WTC11 (cell line): ENCODE measurements at regions not wholly inside any gene's neighbourhood (a gene's known extent, or its start where the extent isn't known, plus 50 kb on each side); places are given as distances from the start of the nearest gene placed in this dataset.

Experiments
- ATAC-seq: fragments of 200-7000 bp; cut with Tn5 transposase; 2 replicates; pipeline ENCODE4 v1.10.0; 2021; ENCODE audit warnings: mild to moderate bottlenecking, moderate library complexity
- CTCF ChIA-PET: fragments of 300-600 bp; sonication (Branson Sonifier 250); formaldehyde crosslinking; loops from one replicate; lab custom pipeline; 2021; ENCODE audit warnings: antibody characterized with exemption; lab: Charles Lee
- POLR2A ChIA-PET: fragments of 350-600 bp; sonication (Branson Sonifier 250); formaldehyde crosslinking; loops from one replicate; lab custom pipeline; 2021; ENCODE audit warnings: antibody characterized with exemption; lab: Charles Lee
- DNase-seq: peaks from one replicate; pipeline ENCODE4 v3.0.0; 2021; ENCODE audit warnings: low spot score
- H3K27ac Mint-ChIP-seq: 2 replicates; pipeline ENCODE4 v1.8.0; 2021; ENCODE audit warnings: mixed read lengths
- H3K27me3 Mint-ChIP-seq: 2 replicates; pipeline ENCODE4 v1.8.0; 2021; ENCODE audit warnings: low read depth, mild to moderate bottlenecking, moderate library complexity, mixed read lengths
- H3K36me3 Mint-ChIP-seq: 2 replicates; pipeline ENCODE4 v1.8.0; 2021; ENCODE audit warnings: mixed read lengths
- H3K4me1 Mint-ChIP-seq: 2 replicates; pipeline ENCODE4 v1.8.0; 2022; ENCODE audit warnings: mixed read lengths
- H3K4me3 Mint-ChIP-seq: 2 replicates; pipeline ENCODE4 v1.8.0; 2021; ENCODE audit warnings: mild to moderate bottlenecking, moderate library complexity, mixed read lengths
- H3K9me3 Mint-ChIP-seq: 2 replicates; pipeline ENCODE4 v1.8.0; 2021; ENCODE audit warnings: mixed read lengths
- ARID4B ChIP-seq: sonication (generic); formaldehyde crosslinking; IDR thresholded peaks from 2 replicates; pipeline ENCODE4 v1.8.0; 2023; ENCODE audit warnings: missing genetic modification reagents, mild to moderate bottlenecking, borderline replicate concordance
- ATF6 ChIP-seq: sonication (generic); formaldehyde crosslinking; IDR thresholded peaks from 2 replicates; pipeline ENCODE4 v1.8.1; 2023; ENCODE audit warnings: mild to moderate bottlenecking, missing genetic modification reagents
- E2F1 ChIP-seq: sonication (generic); formaldehyde crosslinking; IDR thresholded peaks from 2 replicates; pipeline ENCODE4 v1.8.0; 2022; ENCODE audit warnings: mild to moderate bottlenecking, missing genetic modification reagents
- FOXJ3 ChIP-seq: sonication (generic); formaldehyde crosslinking; IDR thresholded peaks from 2 replicates; pipeline ENCODE4 v1.9.0; 2021; ENCODE audit warnings: missing genetic modification reagents, mild to moderate bottlenecking, borderline replicate concordance
- FOXP1 ChIP-seq: sonication (generic); formaldehyde crosslinking; IDR thresholded peaks from 2 replicates; pipeline ENCODE4 v1.8.0; 2022; ENCODE audit warnings: missing genetic modification reagents, mild to moderate bottlenecking, moderate library complexity, borderline replicate concordance
- FOXP4 ChIP-seq: sonication (generic); formaldehyde crosslinking; IDR thresholded peaks from 2 replicates; pipeline ENCODE4 v1.8.0; 2022; ENCODE audit warnings: mild to moderate bottlenecking, missing genetic modification reagents
- GRHL2 ChIP-seq: fragments of 250-450 bp; sonication (Bioruptor Pico); IDR thresholded peaks from 2 replicates; pipeline ENCODE4 v1.8.0; 2022; ENCODE audit warnings: mild to moderate bottlenecking, moderate library complexity; ENCODE audit not compliant: insufficient replicate concordance, severe bottlenecking
- IRF1 ChIP-seq: sonication (generic); formaldehyde crosslinking; IDR thresholded peaks from 2 replicates; pipeline ENCODE4 v1.8.0; 2023; ENCODE audit warnings: missing genetic modification reagents
- KAT7 ChIP-seq: sonication (generic); formaldehyde crosslinking; IDR thresholded peaks from 2 replicates; pipeline ENCODE4 v1.8.1; 2023; ENCODE audit warnings: missing genetic modification reagents, mild to moderate bottlenecking, borderline replicate concordance
- MAX ChIP-seq: sonication (generic); formaldehyde crosslinking; IDR thresholded peaks from 2 replicates; pipeline ENCODE4 v1.8.0; 2022; ENCODE audit warnings: mild to moderate bottlenecking, missing genetic modification reagents
- NFATC4 ChIP-seq: fragments of 250-450 bp; sonication (Bioruptor Pico); IDR thresholded peaks from 2 replicates; pipeline ENCODE4 v1.9.0; 2021; ENCODE audit warnings: mild to moderate bottlenecking
- OVOL2 ChIP-seq: fragments of 250-450 bp; sonication (Bioruptor Pico); IDR thresholded peaks from 2 replicates; pipeline ENCODE4 v1.9.0; 2021; ENCODE audit warnings: mild to moderate bottlenecking, borderline replicate concordance
- RORB ChIP-seq: fragments of 250-450 bp; sonication (Bioruptor Pico); IDR thresholded peaks from 2 replicates; pipeline ENCODE4 v1.9.0; 2021; ENCODE audit warnings: mild to moderate bottlenecking
- TCF7 ChIP-seq: sonication (generic); formaldehyde crosslinking; IDR thresholded peaks from 2 replicates; pipeline ENCODE4 v1.8.0; 2022; ENCODE audit warnings: mild to moderate bottlenecking, low read depth, missing genetic modification reagents, moderate library complexity
- TEAD4 ChIP-seq: sonication (generic); formaldehyde crosslinking; IDR thresholded peaks from 2 replicates; pipeline ENCODE4 v1.8.0; 2022; ENCODE audit warnings: mild to moderate bottlenecking, missing genetic modification reagents
- ZBTB43 ChIP-seq: sonication (generic); formaldehyde crosslinking; IDR thresholded peaks from 2 replicates; pipeline ENCODE4 v1.8.1; 2023; ENCODE audit warnings: mild to moderate bottlenecking, missing genetic modification reagents
- ZNF416 ChIP-seq: fragments of 250-450 bp; sonication (Bioruptor Pico); IDR thresholded peaks from 2 replicates; pipeline ENCODE4 v1.9.0; 2021; ENCODE audit warnings: mild to moderate bottlenecking, inconsistent platforms
- ZNF425 ChIP-seq: fragments of 250-450 bp; sonication (Bioruptor Pico); conservative IDR thresholded peaks from 2 replicates; pipeline ENCODE4 v1.9.0; 2021; ENCODE audit warnings: mild to moderate bottlenecking
- ZNF512 ChIP-seq: sonication (generic); formaldehyde crosslinking; IDR thresholded peaks from 2 replicates; pipeline ENCODE4 v1.8.1; 2022; ENCODE audit warnings: missing genetic modification reagents, borderline replicate concordance
- ZNF671 ChIP-seq: fragments of 250-450 bp; sonication (Bioruptor Pico); IDR thresholded peaks from 2 replicates; pipeline ENCODE4 v1.8.0; 2021; ENCODE audit warnings: mild to moderate bottlenecking

- TF ChIP-seq GRHL2 (CRISPR knock-in tag) (no peak), FOXP1 (CRISPR knock-in tag) (no peak), ARID4B (CRISPR knock-in tag) (no peak), ZNF512 (CRISPR knock-in tag) (no peak)
Measured at GRCh38 chrX:81564851-81565250, 362.9 kb downstream of the SH3BGRL start (continued).

- ChIA-PET POLR2A (no interaction called here), CTCF (no interaction called here)
- Mint-ChIP-seq H3K36me3 (no peaks in the 10 kb centered on the region), H3K27me3 (no peaks in the 10 kb centered on the region), H3K4me1 (no peaks in the 10 kb centered on the region), H3K9me3 (no peaks in the 10 kb centered on the region), H3K27ac (no peak overlapping the region), H3K4me3 (no peak overlapping the region)
- ATAC-seq: no peak
- DNase-seq: no peak
- TF ChIP-seq MAX (CRISPR knock-in tag): no peak
- TF ChIP-seq NFATC4 (CRISPR knock-in tag): no peak
- TF ChIP-seq ZNF425 (CRISPR knock-in tag): no peak
- no peak for TF ChIP-seq IRF1 (CRISPR knock-in tag)
- no peak for TF ChIP-seq FOXJ3 (CRISPR knock-in tag)
- TF ChIP-seq TEAD4 (CRISPR knock-in tag): no peak
- no peak for TF ChIP-seq ZNF671 (CRISPR knock-in tag)
- no peak for TF ChIP-seq FOXP4
- no peak for TF ChIP-seq TCF7
- TF ChIP-seq OVOL2 (CRISPR knock-in tag): no peak
- no peak for TF ChIP-seq KAT7 (CRISPR knock-in tag)
- TF ChIP-seq RORB (CRISPR knock-in tag): no peak
- no peak for TF ChIP-seq E2F1 (CRISPR knock-in tag)
- TF ChIP-seq ATF6 (CRISPR knock-in tag): no peak
- no peak for TF ChIP-seq ZNF416 (CRISPR knock-in tag)
- TF ChIP-seq ZBTB43: no peak
Measured at GRCh38 chrX:81577028-81577427, 375.1 kb downstream of the SH3BGRL start.
